GM19035 (cell line): ENCODE measurements at regions not wholly inside any gene's neighbourhood (a gene's known extent, or its start where the extent isn't known, plus 50 kb on each side); places are given as distances from the start of the nearest gene placed in this dataset.

Source experiments
- ATAC-seq: cut with Tn5 transposase; IDR thresholded peaks from one replicate; pipeline ENCODE4 v1.9.1; 2021; ENCODE audit not compliant: unreplicated experiment

- ATAC-seq = no peak
Observed at GRCh38 chr3:182244222-182244971, 532.7 kb downstream of the SOX2 start.

- ATAC-seq = no peak
Observed at GRCh38 chr3:182245059-182245458, 533.3 kb downstream of the SOX2 start.

DNA sequence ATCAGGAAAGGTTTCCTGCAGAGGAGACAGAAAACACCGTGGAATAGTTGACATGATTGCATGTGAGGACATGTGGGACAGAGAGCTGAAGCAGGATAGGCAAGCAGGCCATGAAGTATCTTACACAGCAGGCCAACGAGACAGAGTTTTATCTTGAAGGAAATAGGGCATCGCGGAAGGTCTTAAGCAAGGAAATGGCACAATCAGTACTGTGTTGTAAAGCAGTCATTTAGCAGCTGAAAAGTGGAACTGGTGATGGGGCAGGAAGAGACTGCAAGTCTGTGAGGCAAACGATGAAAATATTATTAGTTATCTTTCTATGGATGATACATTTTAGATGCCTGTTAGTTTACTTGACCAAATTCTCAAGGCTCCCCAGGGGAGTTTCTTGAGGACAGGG, 535.1 kb downstream of the SOX2 start:
- ATAC-seq = no peak

DNA sequence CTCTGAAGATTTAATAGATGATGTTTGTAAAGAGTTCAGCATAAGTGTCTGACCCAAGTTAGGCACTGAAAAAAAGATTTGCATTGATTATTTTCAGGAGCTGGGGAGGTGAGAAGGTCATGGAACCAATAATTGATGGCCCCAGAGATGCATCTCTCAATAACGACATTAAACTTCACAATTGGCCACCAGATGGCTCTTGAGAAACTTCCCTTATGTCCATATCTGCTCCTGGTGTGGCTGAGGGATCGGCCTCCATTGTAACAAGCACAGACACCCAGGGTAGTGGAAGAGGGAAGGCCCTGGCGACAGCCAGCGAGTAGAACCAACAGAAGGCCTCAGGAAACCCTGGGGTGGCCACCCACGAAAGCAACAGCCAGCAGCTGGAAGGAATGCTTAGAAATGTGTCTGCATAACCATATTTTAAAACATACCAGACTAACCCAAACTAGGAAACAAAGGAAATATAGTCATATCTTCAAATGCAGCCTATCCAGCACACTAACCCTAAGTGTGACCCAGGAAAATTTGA, 536.7 kb downstream of the SOX2 start:
- ATAC-seq = peak; percentile 48

DNA sequence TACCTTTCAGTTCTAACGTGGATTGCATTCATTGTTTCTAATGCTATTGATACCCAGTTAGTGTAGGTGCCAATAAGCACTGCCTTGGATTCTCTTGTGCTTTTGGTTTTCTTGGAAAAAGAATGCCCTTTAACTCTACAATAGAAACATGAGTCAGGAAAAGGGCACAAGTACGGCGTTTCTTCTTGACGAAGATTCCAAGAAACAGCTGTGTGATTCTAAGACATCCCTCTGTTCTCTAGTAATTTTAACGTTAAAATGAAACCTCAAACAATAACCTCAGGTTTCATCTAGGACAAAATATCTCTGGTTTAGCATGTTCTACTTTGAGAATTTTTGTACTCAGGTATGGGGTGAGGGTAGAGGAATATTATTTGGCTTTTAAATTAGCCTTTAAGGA, 540.5 kb upstream of the ATP11B start:
- ATAC-seq = no peak

- no peak for ATAC-seq
Observed at GRCh38 chr3:182255158-182255557, 538.1 kb upstream of the ATP11B start.

DNA sequence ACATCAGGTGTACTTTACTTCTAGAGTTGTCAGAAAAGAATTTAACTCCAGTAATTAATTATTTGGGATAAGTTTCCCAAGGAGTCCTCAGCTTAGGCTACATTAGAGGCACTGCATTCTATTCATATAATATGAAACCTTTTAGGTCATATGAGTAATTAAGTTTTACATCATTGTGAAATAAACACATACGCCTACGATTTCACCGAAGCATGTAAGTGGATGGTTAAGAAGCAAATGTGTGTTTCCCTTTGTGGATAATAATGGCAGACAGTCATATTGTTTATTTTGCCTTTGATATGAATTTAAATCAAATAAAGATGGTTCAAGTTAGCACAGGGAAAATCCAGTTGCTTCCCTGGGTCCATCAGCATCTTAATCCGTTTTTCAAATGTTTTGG, 535.9 kb upstream of the ATP11B start:
- ATAC-seq = no peak

DNA sequence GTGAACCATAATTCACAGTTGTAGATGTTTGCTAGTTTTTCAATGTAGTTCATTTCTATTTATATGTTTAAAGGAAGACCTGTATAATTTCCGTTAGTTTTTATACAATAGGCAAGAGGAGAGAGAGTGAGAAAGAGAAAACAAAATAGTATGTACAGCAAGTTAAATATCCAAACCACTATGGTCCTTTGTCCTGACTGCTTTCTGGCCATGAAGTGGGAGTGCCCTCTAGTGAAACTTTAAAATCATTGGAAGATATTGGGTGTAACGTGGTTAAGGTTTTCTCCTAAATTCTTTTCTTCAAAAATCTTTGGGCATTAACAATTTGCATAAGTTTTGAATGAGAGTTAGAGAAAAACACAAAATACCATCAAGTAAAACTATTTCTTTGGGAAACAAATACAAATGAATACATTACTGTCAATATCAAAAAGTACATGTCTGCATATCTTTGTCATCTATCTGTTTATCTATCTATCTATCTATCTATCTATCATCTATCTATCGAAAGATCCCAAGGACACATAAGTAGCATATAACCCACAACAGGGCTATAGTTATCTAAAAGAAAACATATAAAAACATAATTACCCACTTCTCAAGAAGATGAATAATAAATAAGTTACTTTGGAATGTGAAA, 534.6 kb upstream of the ATP11B start:
- ATAC-seq = no peak

DNA sequence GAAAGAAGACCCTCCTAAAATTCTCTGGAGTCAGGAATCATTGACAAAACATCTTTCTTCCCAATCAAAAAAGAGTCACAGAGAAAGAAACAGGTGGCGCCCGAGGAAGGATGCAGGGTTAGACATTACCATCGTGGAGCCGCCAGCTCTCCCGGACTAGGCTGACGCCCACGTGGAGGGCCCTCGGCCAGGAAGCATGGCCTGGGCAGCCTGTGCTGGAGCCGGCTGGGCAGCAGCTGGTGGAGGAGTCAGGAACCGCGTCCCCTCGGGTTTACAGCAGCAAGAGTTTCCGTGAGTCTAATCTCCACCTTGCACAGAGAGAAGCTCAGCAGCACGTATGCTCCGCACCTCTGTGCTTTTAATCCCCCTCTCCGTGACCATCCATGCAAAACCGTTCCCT, 533.7 kb upstream of the ATP11B start:
- no peak for ATAC-seq

- ATAC-seq = no peak
Observed at GRCh38 chr3:182261041-182261440, 532.3 kb upstream of the ATP11B start.

- ATAC-seq = no peak
Observed at GRCh38 chr3:182268711-182269110, 524.6 kb upstream of the ATP11B start.

GRCh38 chr3:182276512-182276911, 516.8 kb upstream of the ATP11B start:
- ATAC-seq = no peak

DNA sequence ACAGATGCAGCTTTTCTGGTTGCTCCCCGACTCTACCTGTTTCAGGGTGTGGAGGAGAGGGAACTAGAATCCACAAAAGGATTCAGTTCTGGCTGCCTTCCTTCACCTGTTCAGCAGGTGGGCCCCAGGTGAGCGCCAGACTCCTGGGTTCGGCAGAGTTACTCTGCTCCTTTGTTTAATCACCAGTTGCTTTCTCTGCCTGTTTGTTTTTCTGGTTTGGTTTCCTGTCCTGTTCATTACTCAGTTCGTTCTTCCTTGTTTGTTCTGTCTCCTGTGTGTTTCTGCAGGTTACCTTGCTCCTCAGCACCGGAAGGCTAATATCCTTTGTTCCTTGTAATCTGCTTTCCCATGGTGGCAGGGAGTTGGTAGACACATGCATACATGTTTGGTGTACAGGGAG, 508.5 kb upstream of the ATP11B start:
- ATAC-seq = no peak

- ATAC-seq = no peak
Observed at GRCh38 chr3:182292591-182292990, 500.7 kb upstream of the ATP11B start.

DNA sequence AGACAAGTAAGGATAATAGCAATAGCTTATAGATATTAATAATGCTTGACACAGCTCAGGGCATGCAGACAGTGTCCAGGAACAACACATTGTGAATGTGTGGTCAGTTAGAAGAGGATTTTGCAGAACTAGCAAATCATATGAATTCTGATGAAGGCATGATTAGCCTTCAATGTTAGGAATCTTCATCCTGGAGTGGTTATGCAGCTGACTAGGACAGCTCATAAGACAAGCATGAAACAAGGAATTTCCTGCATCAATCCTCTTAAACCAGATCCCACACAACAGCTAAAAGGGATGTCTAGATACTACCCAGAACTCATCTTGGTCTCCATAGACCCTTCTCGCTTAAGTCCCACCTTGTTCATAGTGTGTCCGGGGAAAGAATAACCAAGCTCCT, 499.0 kb upstream of the ATP11B start:
- no peak for ATAC-seq

- ATAC-seq = no peak
Observed at GRCh38 chr3:182294696-182295095, 498.6 kb upstream of the ATP11B start.

- ATAC-seq = no peak
Observed at GRCh38 chr3:182300266-182300665, 493.0 kb upstream of the ATP11B start.

DNA sequence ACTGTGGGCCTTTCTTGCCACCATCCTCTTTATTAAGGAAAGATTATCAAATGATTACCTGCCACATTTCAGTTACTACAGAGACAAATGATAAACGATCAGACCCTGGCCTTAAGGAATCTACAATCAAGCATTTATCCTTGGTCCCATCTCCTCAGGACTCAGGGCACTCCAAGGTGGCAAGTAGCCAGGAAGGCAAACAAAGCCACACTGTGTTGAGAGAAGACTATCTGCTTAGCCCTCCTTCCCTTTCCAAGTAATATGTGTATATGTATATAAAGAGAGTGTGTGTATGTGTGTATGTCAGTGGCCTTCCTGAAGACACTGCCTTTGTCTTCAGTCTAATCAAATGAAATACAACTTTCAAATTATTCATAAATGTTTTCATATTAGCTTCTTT, 490.1 kb upstream of the ATP11B start:
- ATAC-seq = no peak

DNA sequence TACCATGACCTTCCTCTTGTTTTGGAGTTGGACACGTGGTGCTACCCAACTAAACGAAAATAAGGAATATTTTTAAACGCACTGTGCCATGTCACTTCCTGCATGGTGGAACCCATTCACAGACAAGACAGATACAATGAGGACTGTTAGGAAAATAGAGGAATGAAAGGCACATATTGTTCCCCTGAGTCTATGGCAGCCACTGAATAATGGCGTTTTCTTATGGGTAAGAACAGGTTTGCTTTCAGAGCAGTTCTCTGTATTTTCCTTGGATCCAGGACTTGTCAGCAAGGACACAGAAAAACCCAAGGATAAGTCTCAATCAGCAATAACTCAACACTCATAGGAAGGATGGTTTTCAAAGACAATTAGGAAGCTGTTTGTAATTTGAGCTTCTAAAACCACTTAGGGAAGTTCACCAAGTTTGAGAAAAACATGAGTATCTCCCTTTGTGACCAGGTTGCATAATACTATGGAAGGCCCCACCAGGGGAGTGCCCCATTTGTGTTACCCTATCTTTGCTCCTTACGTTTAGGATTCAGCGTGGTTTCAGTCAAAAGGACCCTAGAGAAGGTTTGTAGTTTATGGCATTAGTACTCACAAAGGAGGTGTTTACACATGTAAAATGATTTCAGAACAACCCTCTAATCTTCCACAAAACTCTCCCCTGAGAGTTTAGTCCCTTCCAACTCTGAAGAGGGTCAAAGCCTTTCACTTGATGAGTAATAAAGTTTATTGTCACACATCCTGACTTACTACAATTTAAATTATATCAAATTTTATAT, 487.2 kb upstream of the ATP11B start:
- no peak for ATAC-seq

DNA sequence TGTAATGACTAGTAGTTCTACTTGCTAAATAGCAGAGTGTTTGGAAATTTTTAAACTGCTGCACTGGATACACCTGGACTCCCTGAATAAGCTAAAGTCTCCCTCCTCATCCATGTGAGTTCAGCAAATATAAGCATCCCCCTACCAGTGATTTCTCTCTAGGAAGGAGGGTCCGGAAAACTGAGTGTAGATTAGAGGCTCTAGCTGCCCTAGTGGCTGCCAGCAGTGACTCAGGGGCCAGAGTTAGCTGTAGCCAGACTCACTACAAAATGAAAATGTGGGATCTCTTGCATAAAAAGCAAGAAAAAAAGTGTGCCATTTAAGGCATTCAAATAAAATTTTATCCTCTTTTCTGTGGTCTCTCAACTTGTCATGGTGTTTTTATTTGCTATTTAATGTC, 485.0 kb upstream of the ATP11B start:
- no peak for ATAC-seq

DNA sequence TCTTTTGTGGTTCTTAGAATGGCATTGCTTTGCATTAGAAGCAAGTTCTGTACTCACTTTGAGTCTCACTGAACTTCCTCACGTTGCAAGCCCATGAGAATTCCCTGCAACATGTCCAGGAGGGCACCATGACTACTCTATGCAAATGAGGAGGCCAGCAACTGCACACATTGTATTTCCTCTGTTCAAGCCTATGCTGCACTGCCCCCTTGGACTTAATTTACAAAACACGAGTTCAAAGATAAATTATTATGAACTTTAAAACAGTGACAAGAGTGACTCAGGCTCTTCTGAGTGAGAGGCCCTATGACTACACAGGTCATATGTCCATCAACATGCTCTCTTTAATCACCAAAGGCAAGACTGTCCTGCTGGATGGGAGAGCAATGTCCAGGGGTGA, 484.2 kb upstream of the ATP11B start:
- ATAC-seq = no peak

DNA sequence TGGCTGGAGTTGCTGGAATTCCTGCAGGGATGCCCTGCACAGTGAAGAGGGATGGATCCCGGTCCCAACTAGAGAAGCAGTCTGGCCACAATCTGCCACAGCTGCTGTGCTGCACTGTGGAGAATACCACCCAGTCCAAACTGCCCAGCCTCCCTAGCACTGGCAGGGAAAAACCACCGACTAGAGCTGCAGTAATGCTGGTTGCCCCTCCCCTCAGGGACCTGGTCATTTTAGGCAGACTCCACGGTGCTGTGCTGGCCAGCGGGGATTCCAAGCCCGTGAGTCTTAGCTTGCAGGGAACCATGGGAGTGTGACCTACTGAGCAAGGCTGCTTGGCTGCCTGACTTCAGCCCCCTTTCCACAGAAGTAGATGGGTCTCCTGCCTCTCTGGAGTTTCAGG, 478.0 kb upstream of the ATP11B start:
- no peak for ATAC-seq
